ENCODE measurements at regions not wholly inside any gene's neighbourhood (a gene's known extent, or its start where the extent isn't known, plus 50 kb on each side); places are given as distances from the start of the nearest gene placed in this dataset.
"Not testable (repeated sequence)": the region's sequence is repeated elsewhere in the genome, so short reads cannot be mapped to it uniquely, and the experiment has no call there.

DNA sequence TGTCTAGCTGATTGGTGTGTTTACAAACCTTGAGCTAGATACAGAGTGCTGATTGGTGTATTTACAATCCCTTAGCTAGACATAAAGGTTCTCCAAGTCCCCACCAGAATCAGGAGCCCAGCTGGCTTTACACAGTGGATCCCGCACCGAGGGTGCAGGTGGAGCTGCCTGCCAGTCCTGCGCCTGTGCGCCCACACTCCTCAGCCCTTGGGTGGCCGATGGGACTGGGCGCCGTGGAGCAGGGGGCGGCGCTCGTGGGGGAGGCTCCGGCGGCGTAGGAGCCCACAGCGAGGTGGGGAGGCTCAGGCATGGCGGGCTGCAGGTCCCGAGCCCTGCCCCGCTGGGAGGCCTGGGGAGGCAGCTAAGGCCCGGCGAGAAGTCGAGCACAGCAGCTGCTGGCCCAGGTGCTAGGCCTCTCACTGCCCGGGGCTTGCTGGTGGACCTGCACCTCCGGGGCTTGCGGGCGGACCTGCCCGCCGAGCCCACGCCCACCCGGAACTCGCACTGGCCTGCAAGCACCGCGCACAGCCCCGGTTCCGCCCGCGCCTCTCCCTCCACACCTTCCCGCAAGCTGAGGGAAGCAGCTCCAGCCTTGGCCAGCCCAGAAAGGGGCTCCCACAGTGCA lies 51.0 kb upstream of the CDYL start:
- ATAC-seq (ENCODE audit: poor library complexity); intact Hi-C loops (cut with DNase I); DNase-seq: not testable (repeated sequence)

DNA sequence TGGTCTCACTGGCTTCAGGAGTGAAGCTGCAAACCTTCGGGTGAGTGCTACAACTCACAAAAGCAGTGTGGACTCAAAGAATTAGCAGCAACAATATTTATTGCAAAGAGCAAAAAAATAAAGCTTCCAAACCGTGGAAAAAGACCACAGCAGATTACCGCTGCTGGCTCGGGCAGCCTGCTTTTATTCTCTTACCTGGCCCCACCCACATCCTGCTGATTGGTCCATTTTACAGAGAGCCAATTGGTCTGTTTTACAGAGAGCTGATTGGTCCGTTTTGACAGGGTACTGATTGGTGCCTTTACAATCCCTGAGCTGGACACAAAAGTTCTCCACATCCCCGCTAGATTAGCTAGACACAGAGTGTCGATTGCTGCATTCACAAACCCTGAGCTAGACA lies 51.5 kb upstream of the CDYL start:
- ATAC-seq (ENCODE audit: poor library complexity); intact Hi-C loops (cut with DNase I); DNase-seq: not testable (repeated sequence)

DNA sequence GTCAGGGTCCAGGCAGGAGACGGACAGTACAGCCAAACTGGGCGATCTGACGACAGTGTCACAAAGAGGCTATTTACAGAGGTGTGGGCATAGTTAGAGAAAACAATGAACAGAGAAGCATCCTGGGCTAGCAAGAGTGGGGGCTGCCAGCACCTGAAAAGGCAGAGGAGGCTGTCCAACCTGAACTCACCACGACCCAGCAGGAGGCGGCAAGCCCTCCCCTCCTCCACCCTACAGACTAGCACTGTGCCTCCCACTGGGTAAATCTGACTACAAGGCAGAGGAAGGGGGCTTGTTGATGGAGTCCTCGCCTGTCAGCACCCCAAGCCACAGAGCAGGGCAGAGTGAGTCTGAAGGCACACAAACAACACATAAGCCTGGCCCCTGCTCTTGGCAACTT lies 52.8 kb upstream of the CDYL start:
- DNase-seq (no peak), ATAC-seq (ENCODE audit: poor library complexity) (no peak)
- intact Hi-C loops (cut with DNase I), result no loop called here

DNA sequence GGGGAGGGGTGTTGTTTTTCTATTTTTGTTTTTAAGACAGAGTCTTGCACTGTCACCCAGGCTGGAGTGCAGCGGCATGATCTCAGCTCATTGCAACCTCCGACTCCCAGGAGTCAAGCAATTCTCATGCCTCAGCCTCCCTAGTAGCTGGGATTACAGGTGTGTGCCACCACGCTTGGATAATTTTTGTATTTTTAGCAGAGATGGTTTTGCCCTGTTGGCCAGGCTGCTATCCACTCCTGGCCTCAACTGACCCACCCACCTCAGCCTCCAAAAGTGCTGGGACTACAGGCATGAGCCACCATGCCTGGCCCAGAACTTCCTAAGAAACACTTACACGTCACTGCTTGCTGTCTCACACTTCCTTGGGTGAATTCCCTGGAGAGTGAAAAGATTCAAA lies 54.8 kb upstream of the CDYL start:
- intact Hi-C loops (cut with DNase I); ATAC-seq (ENCODE audit: poor library complexity); DNase-seq: not testable (repeated sequence)

DNA sequence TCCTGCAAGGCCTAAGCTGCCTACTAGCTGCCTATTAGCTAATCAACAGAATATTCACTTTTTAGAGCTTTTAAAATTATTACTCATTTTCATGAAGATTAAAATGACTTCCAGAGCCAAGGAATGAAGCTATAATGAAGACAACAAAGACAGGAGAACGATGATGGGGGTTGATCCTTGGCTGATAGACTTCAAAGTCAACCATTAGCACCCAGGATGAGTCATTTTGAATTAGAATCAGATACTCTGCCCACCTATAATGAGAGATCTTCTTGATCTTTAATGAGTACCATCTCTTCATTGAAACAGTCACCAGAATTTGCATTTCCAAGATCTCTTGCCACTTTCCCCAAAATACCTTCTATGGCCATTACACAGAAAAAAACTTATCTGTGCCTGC lies 56.7 kb upstream of the CDYL start:
- no peak for ATAC-seq (ENCODE audit: poor library complexity)
- intact Hi-C loops (cut with DNase I), result no loop called here

DNA sequence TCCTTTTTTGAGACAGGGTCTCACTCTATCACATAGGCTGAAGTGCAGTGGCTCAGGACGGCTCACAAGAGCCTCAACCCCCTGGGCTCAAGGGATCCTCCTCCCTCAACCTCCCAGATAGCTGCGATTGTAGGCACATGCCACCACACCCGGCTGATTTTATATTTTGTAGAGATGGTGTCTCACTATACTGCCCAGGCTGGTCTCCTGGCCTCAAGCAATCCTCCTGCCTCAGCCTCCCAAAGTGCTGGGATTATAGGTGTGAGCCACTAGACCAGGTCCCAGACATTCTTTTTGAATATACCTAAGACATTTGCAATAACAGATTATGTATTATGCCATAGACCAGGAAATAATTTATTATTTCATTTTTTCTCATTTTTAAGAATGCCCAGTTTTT lies 58.3 kb upstream of the CDYL start:
- ATAC-seq (ENCODE audit: poor library complexity), result no peak
- DNase-seq, result no peak
- intact Hi-C loops (cut with DNase I), result no loop called here

More for the DNA sequence above, 56.7 kb upstream of the CDYL start:
- DNase-seq, result no peak

DNA sequence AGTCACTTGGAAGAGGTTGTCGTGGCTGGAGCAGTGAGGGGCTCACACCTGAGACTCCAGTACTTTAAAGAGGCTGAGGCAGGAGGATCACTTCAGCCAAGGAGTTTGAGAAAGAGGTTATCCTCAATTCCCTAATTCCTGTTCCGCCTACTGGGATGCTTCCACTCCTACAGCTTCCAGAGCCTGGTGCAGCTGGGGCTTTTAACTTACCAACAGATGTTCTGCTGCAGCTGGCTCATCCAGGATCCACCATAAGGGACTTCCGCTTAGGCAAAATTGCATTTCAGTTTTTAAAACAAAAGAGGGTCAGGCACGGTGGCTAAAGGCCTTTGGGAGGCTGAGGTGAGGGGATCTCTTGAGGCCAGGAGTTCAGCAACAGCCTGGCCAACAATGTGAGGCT lies 59.1 kb upstream of the CDYL start:
- DNase-seq, result no peak
- intact Hi-C loops (cut with DNase I), result no loop called here
- no peak for ATAC-seq (ENCODE audit: poor library complexity)

DNA sequence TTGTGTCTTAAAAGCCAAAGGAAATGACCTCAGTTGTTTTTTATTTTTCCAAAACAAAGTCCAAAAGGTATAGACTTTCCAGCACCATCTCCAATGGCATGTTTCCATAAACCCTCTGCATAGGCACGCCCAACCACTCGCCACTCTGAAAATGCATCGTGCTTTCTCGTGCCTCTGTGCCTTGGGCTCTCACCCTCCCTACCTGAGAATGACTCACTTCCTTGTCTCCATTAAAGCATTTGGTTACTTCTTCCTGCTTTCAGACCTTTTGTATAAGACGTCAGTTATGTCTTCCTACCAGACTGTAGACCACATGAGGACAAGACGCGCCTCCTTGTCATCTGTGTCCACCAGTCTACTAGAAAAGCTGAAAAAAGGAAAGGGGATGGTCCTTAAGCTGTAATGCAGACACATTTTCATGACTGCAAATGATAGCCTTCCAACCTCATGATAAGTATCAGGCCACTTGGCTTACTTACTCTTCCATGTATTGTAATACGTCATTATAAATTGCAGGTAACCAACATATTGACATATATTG lies 61.2 kb upstream of the CDYL start:
- no peak for ATAC-seq (ENCODE audit: poor library complexity)
- intact Hi-C loops (cut with DNase I), result no loop called here

DNA sequence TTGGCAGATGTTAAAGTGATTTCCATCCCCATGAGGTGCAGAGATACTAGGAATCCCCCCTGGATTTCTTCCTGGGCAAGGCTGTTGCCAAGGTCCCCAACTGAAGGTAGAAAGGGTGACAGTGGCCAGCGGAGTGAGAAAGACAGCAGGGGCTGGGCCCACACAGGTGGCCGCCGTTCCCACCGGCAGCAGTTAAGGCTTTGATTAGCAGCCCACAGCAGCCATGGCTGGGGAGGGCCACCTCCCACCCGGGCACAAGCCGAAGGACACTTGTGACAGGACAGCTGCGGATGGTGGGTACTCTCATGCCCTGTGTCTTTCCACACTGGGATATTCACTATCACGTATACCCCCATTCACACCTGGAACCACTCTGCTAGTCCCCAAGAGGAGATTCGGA lies 63.9 kb upstream of the CDYL start:
- intact Hi-C loops (cut with DNase I), result no loop called here
- DNase-seq (no peak), ATAC-seq (ENCODE audit: poor library complexity) (no peak)

More for the DNA sequence above, 61.2 kb upstream of the CDYL start:
- no peak for DNase-seq

DNA sequence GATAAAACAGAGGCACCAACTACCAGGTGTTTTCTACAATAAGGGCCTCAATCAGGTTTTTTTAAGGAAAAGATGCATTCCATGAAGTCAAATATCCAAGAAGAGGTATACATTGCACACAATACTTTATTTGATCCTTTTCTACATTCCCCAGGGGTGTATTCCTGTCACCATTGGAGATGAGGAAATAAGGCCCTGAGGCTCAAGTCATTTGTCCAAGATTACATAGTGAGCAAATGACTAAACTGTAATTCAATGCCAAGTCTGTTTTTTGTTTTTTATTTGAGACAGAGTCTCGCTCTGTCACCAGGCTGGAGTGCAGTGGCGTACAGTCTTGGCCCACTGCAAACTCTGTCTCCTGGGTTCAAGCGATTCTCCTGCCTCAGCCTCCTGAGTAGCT lies 69.2 kb upstream of the CDYL start:
- no peak for DNase-seq
- no peak for ATAC-seq (ENCODE audit: poor library complexity)
- intact Hi-C loops (cut with DNase I), result no loop called here

DNA sequence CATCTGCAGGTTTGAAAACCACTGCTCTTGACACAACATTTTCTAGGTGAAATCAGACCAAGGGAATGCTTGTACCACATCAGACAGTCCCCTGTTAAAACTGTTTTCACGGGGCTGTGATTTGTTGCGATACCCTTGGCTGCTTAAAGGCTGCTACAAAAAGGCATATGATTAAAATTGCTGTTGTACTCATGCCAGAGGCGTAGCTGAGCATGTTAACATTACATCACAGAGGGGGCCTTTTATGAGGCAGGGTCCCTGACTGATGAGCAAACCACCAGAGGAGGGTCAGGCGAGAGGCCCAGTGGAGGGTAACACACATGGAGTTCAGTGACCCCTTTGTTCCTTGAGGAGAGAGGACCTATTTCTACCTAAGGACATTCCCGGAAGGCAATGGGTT lies 70.4 kb upstream of the CDYL start:
- intact Hi-C loops (cut with DNase I), result no loop called here
- no peak for DNase-seq
- no peak for ATAC-seq (ENCODE audit: poor library complexity)

DNA sequence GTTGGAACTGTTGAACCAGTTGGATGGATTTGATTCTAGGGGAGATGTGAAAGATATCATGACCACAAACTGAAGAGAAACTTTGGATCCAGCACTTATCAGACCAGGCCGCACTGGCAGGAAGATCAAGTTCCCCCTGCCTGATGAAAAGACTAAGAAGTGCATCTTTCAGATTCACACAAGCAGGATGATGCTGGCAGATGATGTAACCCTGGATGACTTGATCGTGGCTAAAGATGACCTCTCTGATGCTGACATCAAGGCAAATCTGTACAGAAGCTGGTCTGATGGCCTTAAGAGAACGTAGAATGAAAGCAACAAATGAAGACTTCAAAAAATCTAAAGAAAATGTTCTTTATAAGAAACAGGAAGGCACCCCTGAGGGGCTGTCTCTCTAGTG lies 72.8 kb upstream of the CDYL start:
- intact Hi-C loops (cut with DNase I), result no loop called here
- DNase-seq (no peak), ATAC-seq (ENCODE audit: poor library complexity) (no peak)

DNA sequence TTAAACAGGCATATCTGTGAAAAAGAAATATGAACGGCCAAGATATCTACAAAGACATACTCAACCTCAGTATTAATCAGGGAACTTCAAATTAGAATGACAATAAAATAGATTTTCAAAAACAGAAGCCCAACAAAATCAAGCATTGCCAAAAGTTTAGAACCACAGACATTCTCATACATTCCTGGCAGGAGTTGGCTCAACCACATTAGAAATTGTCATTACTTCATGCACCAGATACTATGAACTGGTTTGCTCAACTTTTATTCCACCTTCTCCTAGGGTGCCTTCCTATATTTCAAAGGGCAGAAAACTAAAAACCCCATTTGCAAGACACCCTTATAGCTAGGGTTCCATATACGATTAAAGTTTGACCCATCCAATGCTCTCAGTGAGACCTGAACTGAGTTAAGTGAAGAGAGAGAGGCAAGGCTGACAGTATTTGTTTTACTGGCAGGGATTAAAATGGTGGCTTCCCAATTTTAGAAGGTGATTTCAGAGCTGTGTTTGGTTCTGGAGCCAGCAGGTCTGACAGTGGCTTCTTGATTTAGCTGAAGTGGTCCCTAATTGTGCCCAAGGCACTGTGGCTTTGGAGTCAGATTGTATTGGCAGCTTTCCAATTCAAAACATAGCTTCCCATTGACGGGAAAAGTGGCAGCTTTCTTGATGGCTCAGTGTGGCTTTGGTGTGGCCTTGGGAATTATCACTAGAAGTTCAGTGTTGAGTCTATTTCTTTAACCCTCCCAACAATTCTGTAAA lies 77.1 kb upstream of the CDYL start:
- DNase-seq, result no peak
- intact Hi-C loops (cut with DNase I), result no loop called here
- ATAC-seq (ENCODE audit: poor library complexity), result no peak

DNA sequence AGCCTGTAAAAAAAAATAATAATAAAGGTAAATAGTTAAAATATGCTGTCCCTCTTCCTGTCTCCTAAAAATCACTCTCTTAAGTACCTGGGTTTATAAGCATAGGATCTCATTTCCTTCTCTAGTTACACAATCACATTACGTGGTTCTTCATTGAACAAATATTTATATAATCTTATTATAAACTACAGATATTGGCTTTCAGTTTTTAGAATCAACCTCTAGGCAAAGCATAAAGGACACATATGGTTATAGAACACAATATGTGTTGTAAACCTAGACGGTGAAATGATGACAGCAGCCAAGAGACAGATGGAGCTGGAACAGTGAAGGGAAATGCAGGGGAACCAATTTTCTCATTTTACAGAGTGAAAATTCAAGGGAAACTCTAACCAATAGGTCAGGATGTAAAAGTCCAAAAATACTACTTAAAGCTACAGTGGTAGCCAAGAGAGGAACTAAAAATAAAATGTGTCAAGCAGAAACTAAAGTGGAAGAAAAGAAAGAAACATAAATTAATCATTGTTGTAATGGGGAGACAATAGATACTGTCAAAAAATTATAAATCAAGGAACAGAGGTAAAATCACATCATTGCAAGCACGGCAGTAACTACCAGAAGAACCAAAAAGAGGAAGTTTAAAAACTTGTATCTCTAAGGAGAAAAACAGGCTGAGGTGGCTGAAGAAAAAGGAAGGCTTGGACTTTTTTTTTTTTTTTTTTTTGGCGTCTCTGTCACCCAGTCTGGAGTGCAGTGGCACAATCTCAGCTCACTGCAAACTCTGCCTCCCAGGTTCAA lies 82.8 kb upstream of the CDYL start:
- no peak for ATAC-seq (ENCODE audit: poor library complexity)
- intact Hi-C loops (cut with DNase I), result no loop called here

DNA sequence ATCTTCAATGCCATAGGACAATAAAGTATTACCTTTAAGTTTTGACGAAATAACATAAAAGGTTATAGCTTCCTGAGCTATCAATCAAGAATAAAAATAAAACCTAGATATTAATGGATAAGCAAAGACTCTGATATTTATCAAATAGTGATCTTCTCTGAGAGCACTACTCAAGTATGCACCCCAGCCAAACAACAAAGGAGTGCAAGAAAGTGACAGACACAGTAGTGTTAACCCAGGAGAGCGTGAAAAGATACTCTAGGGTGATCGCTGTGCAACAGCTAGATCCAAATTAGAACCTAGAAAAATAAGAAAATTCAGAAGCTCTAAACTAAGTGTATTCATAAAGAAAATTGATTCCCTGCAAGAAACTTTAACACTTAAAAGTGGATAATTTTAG lies 83.5 kb upstream of the CDYL start:
- intact Hi-C loops (cut with DNase I), result no loop called here
- no peak for DNase-seq
- no peak for ATAC-seq (ENCODE audit: poor library complexity)

More for the DNA sequence above, 82.8 kb upstream of the CDYL start:
- DNase-seq, result no peak

DNA sequence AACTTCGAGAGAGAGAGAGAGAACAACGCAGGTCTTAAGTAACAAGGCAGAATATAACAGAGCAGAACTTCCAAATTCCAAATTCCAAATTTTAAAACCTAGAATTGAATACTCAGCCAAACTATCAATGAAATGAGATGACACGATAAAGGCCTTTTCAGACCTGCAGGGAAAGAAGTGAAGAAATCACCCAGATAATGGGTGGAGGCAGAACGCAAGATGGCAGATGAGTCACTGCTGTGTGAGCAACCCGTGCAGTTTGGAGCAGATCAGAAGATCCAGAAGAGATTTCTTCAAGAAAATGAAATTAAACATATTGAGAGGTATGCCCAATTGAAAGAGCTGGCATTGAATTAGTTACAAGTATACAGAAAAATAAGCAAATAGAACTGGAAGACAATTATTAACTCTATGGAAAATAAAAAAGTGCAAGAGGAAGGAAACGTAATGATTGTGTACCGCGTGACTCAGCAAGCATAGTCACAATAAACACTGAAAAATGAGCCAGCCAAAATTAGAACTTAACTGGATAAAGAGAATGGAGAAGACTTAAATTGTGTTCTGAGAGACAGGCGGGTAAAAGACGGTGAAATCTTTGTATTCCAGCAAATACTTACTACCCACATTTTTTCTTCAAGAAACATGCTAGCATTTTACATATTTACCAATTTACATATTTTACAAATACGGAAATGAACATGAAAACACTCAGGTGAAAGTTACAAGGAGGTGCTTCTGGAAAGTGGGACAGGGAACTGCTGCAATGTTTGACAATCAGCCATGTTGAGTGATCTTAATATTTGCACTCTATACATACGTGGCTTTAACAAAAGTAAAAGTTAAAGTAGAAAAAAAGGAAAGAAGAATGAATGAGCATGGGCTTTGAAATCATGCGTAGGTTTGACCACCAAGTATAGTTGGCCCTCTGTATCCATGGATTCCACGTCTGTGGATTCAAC lies 87.9 kb upstream of the CDYL start:
- intact Hi-C loops (cut with DNase I), result no loop called here
- ATAC-seq (ENCODE audit: poor library complexity), result no peak
- no peak for DNase-seq

DNA sequence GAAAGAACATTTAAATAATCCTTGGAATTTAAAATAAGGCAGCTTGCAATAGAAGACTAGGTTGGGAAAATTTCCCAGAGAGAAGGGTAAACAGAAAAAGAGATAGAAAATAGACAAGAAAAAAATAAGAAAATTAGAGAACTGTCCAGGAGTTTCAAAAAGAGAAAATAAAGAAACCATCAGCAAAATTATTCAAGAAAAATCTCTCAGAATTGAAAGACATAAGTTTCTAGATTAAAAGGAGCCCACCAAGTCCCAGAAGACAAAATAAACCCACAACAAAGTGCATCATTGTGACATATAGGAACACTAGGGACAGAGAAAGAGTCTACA lies 88.6 kb upstream of the CDYL start:
- no peak for DNase-seq
- ATAC-seq (ENCODE audit: poor library complexity), result no peak
- intact Hi-C loops (cut with DNase I), result no loop called here

DNA sequence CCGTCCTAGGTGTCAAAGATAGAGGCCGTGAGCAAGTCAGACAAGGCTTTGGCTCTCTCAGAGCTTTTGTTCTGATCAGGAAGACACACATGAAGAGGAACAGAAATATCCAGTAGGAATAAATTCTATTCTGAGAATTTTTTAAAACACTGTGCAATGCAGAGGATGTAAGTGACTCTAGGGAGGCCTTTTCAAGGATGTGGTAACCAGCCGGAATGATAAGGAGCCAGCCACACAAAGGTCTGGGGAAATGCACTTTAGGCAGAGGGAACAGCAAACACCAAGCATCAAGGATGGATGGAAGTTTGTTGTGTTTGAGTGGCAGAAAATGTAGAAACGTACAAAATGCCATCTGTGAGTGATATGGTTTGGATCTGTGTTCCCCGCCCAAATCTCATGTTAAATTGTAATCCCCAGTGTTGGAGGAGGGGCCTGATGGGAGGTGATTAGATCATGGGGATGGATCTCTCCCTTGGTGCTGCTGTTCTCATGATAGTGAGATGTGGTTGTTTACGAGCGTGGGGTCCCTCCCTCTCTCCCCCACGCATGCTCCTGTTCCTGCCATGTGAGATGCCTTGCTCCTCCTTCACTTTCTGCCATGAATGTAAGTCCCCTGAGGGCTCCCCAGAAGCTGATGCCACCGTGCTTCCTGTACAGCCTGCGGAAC lies 93.6 kb upstream of the CDYL start:
- ATAC-seq (ENCODE audit: poor library complexity), result no peak
- intact Hi-C loops (cut with DNase I), result no loop called here
- no peak for DNase-seq
